AG10803 (cell line): ENCODE measurements at regions not wholly inside any gene's neighbourhood (a gene's known extent, or its start where the extent isn't known, plus 50 kb on each side); places are given as distances from the start of the nearest gene placed in this dataset.

ENCODE experiments used
- DNase-seq: peaks from one replicate; pipeline ENCODE4 v3.0.0; 2010; ENCODE audit warnings: low read depth
- H3K4me3 ChIP-seq: 2 replicates; pipeline ENCODE4 v1.5.1; 2011; ENCODE audit warnings: mild to moderate bottlenecking, low read length, control low read depth
- CTCF ChIP-seq: conservative IDR thresholded peaks from 2 replicates; pipeline ENCODE4 v1.5.1; 2011; ENCODE audit warnings: mild to moderate bottlenecking, low read length, control low read depth, inconsistent platforms

GRCh38 chr1:56401191-56401590 lies 178.2 kb downstream of the PLPP3 start:
- H3K4me3 ChIP-seq, result no peak overlapping the region
- no peak for TF ChIP-seq CTCF
- DNase-seq, result no peak

GRCh38 chr1:56400526-56400925 lies 178.8 kb downstream of the PLPP3 start:
- no peak overlapping the region for H3K4me3 ChIP-seq
- DNase-seq, result no peak
- TF ChIP-seq CTCF, result no peak

GRCh38 chr1:56399795-56400194 lies 179.6 kb downstream of the PLPP3 start:
- no peak for TF ChIP-seq CTCF
- peak; percentile 40 for DNase-seq

GRCh38 chr1:56399326-56399725 lies 180.0 kb downstream of the PLPP3 start:
- DNase-seq, result peak; percentile 56
- TF ChIP-seq CTCF, result no peak
- H3K4me3 ChIP-seq, result no peak overlapping the region

More at GRCh38 chr1:56399795-56400194, 179.6 kb downstream of the PLPP3 start:
- no peak overlapping the region for H3K4me3 ChIP-seq

- no peak overlapping the region for H3K4me3 ChIP-seq
- no peak for TF ChIP-seq CTCF
- peak; percentile 94 for DNase-seq
These were observed 181.5 kb downstream of the PLPP3 start for GRCh38 chr1:56397811-56398231.

GRCh38 chr1:56397409-56397808 lies 182.0 kb downstream of the PLPP3 start:
- peak; percentile 95 for DNase-seq
- H3K4me3 ChIP-seq, result no peak overlapping the region
- no peak for TF ChIP-seq CTCF

- H3K4me3 ChIP-seq, result no peak overlapping the region
- no peak for DNase-seq
- TF ChIP-seq CTCF, result no peak
These were observed 182.8 kb downstream of the PLPP3 start for GRCh38 chr1:56396581-56396980.
